ENCODE measurements at regions not wholly inside any gene's neighbourhood (a gene's known extent, or its start where the extent isn't known, plus 50 kb on each side); places are given as distances from the start of the nearest gene placed in this dataset.

DNA sequence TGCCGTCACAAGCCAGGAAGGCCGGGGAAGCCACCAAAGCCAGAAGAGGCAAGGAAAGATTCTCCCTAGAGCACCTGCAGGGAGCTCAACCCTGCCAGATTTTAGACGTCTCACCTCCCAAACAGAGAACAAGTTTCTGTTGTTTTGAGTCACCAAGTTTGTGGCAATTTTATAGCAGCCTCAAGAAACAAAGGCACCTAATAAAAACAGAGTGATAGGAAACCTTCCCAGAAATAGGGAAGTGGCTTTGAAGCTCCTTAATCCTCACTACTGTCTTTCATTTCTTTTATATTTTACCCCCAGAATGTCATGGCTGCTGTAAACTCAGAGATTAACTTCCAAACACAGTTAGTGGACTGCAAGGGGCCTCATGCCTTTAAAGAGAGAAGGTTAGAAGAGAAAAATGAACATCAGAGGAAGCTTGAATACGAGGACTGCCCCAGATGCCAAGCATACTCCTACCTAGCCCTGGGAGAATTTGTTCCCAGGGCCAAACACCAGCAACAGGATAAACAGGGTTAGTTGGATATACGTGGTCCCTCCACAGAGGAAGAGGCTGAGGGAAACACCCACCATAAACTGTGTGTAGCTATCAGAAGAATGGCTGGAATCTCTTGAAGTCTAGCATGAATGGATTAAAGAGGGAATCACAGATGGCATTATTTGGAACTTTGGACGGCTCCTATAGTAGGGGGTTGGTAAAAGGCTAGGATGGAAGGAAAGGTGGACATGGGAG is 148.3 kb downstream of the KCNA5 start:
- no peak for DNase-seq (ENCODE audit: extremely low spot score, unreplicated experiment)
- Mint-ChIP-seq H3K27me3 (ENCODE audit: unreplicated experiment) (peaks cover 14% of the 10 kb centered on the region), H3K36me3 (ENCODE audit: unreplicated experiment) (no peaks in the 10 kb centered on the region), H3K4me3 (ENCODE audit: unreplicated experiment) (no peak overlapping the region), H3K4me1 (ENCODE audit: unreplicated experiment) (no peaks in the 10 kb centered on the region), H3K9me3 (ENCODE audit: unreplicated experiment) (no peaks in the 10 kb centered on the region), H3K27ac (ENCODE audit: unreplicated experiment) (no peak overlapping the region)
- TF ChIP-seq, protein P1, sequence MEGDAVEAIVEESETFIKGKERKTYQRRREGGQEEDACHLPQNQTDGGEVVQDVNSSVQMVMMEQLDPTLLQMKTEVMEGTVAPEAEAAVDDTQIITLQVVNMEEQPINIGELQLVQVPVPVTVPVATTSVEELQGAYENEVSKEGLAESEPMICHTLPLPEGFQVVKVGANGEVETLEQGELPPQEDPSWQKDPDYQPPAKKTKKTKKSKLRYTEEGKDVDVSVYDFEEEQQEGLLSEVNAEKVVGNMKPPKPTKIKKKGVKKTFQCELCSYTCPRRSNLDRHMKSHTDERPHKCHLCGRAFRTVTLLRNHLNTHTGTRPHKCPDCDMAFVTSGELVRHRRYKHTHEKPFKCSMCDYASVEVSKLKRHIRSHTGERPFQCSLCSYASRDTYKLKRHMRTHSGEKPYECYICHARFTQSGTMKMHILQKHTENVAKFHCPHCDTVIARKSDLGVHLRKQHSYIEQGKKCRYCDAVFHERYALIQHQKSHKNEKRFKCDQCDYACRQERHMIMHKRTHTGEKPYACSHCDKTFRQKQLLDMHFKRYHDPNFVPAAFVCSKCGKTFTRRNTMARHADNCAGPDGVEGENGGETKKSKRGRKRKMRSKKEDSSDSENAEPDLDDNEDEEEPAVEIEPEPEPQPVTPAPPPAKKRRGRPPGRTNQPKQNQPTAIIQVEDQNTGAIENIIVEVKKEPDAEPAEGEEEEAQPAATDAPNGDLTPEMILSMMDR (IDR thresholded peaks at IDR 0.05): no peak

DNA sequence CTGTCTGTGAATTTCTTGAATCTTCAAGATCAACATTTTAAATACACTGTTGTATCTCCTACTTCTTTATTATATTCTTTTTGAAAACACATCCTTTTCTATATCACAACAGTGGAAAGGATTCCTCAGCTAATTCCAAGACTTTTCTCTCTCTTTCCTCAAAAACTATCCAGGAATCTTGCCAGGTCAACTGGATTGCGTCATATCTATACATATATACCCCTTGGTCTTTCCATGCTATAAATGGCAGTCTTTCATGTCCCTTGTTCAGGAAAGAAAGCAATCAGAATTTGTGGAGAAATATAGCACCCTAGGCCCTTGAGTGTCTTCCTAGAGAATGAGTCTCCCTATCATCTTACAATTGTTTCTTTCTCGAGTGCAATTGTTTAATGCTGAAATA is 149.0 kb downstream of the KCNA5 start:
- Mint-ChIP-seq H3K4me1 (ENCODE audit: unreplicated experiment) (no peaks in the 10 kb centered on the region), H3K4me3 (ENCODE audit: unreplicated experiment) (no peak overlapping the region), H3K27me3 (ENCODE audit: unreplicated experiment) (peaks cover 16% of the 10 kb centered on the region), H3K9me3 (ENCODE audit: unreplicated experiment) (no peaks in the 10 kb centered on the region), H3K36me3 (ENCODE audit: unreplicated experiment) (no peaks in the 10 kb centered on the region), H3K27ac (ENCODE audit: unreplicated experiment) (no peak overlapping the region)
- TF ChIP-seq, protein P1 (IDR thresholded peaks at IDR 0.05): no peak
- no peak for DNase-seq (ENCODE audit: extremely low spot score, unreplicated experiment)

DNA sequence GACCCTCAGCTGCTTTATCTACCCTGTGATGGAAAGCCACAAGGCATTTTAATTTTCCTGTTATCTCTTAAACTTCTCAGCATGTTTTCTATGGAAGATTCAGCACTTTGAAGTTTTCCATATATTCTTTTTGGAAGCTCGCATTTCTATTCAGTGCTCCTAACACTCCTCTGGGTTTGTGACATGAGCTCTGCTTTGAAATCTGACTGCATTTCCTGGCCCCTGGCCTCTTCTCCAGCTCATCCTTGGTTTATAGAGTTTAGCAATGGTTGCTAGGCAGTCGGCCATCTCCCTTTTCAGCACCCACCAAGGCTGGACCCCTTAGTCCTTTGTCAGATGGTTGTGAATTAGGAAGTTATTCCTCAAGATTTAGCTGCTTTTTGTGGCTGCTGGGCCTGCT is 150.6 kb downstream of the KCNA5 start:
- no peak overlapping the region for H3K4me3 Mint-ChIP-seq (ENCODE audit: unreplicated experiment)
- TF ChIP-seq, protein P1 (IDR thresholded peaks at IDR 0.05): no peak
- H3K4me1 Mint-ChIP-seq (ENCODE audit: unreplicated experiment): no peaks in the 10 kb centered on the region
- H3K27me3 Mint-ChIP-seq (ENCODE audit: unreplicated experiment): peaks cover 20% of the 10 kb centered on the region
- no peaks in the 10 kb centered on the region for H3K36me3 Mint-ChIP-seq (ENCODE audit: unreplicated experiment)
- DNase-seq (ENCODE audit: extremely low spot score, unreplicated experiment): no peak
- H3K27ac Mint-ChIP-seq (ENCODE audit: unreplicated experiment): no peak overlapping the region
- no peaks in the 10 kb centered on the region for H3K9me3 Mint-ChIP-seq (ENCODE audit: unreplicated experiment)

DNA sequence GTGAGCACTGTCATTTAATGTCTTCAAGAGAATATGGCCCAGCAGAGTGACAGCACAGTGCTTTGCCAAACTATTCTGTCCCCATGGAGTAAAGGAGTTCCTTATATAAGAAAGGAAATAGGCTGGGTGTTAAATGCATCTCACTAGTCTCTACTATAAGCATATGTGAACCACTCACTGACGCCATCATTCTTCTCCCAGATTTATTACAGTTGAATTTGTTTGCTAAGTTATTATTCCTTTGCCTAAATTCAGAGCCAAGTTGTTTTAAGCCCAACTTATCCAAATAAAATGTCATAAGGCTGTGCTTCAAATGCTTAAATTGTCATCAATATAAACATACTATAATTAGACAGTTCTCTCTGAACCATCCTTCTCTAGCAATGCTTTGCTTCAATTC is 151.6 kb downstream of the KCNA5 start:
- Mint-ChIP-seq H3K27me3 (ENCODE audit: unreplicated experiment) (peaks cover 20% of the 10 kb centered on the region), H3K36me3 (ENCODE audit: unreplicated experiment) (no peaks in the 10 kb centered on the region), H3K4me1 (ENCODE audit: unreplicated experiment) (no peaks in the 10 kb centered on the region), H3K4me3 (ENCODE audit: unreplicated experiment) (no peak overlapping the region), H3K27ac (ENCODE audit: unreplicated experiment) (no peak overlapping the region), H3K9me3 (ENCODE audit: unreplicated experiment) (no peaks in the 10 kb centered on the region)
- TF ChIP-seq, protein P1 (IDR thresholded peaks at IDR 0.05): no peak
- DNase-seq (ENCODE audit: extremely low spot score, unreplicated experiment): no peak

DNA sequence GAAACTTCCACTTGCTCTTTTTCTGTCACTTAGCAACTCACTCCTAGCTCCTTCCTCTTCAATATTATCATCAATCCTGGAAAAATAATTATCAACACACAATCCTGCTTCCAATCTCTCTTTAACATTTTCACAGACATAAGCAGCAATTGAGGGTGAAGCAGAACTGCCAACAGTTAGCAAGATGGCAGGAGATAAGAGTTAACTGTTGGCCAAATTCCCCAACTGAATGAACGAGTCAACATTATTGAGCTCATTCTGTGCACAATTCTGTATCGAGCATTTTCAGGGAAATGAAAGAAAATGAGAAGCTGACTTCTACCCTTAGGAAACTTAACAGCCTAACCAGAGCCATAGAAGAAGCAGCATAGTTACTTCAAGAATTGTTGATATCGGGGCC is 152.0 kb downstream of the KCNA5 start:
- H3K27me3 Mint-ChIP-seq (ENCODE audit: unreplicated experiment): peaks cover 19% of the 10 kb centered on the region

More for the DNA sequence above, 152.0 kb downstream of the KCNA5 start:
- no peak for DNase-seq (ENCODE audit: extremely low spot score, unreplicated experiment)
- Mint-ChIP-seq H3K36me3 (ENCODE audit: unreplicated experiment) (no peaks in the 10 kb centered on the region), H3K4me3 (ENCODE audit: unreplicated experiment) (no peak overlapping the region), H3K27ac (ENCODE audit: unreplicated experiment) (no peak overlapping the region), H3K9me3 (ENCODE audit: unreplicated experiment) (no peaks in the 10 kb centered on the region), H3K4me1 (ENCODE audit: unreplicated experiment) (no peaks in the 10 kb centered on the region)
- TF ChIP-seq, protein P1 (IDR thresholded peaks at IDR 0.05): no peak

Data from osteocyte (in vitro differentiated cells).